Gastroesophageal sphincter (tissue), 3 donors: ENCODE measurements at regions not wholly inside any gene's neighbourhood (a gene's known extent, or its start where the extent isn't known, plus 50 kb on each side); places are given as distances from the start of the nearest gene placed in this dataset.

Source experiments
- CTCF ChIP-seq, 4 experiments: fragments of 200-600 bp in 2 of 4; fragments of 450-650 bp in 2 of 4; sonication (generic) in 1 of 4; IDR thresholded peaks; one replicate each; pipeline ENCODE4 v1.5.1; 2017 to 2019; ENCODE audit warnings: antibody characterized with exemption in 4 of 4, mild to moderate bottlenecking in 2 of 4, moderate library complexity in 2 of 4
- EP300 ChIP-seq: sonication (generic); formaldehyde crosslinking; IDR thresholded peaks from one replicate; pipeline ENCODE4 v1.6.1; 2017; ENCODE audit warnings: antibody characterized with exemption, mild to moderate bottlenecking
- POLR2A ChIP-seq, 2 donors: fragments of 450-650 bp; IDR thresholded peaks; one replicate each; pipeline ENCODE4 v1.6.1; 2017; ENCODE audit warnings: antibody characterized with exemption in 2 of 2, mild to moderate bottlenecking in 2 of 2, moderate library complexity in 1 of 2

GRCh38 chr21:38556390-38556789 lies 58.1 kb upstream of the ERG start:
- TF ChIP-seq EP300 (no peak), CTCF (IDR thresholded peaks at IDR 0.05) (no peak), POLR2A (IDR thresholded peaks at IDR 0.05) (no peak)
